IPS DF 19.7 (cell line): ENCODE measurements at regions not wholly inside any gene's neighbourhood (a gene's known extent, or its start where the extent isn't known, plus 50 kb on each side); places are given as distances from the start of the nearest gene placed in this dataset.

Experiments
- DNase-seq: peaks from one replicate; pipeline ENCODE4 v3.0.0-alpha.2; 2013; ENCODE audit warnings: low read depth, low spot score

DNA sequence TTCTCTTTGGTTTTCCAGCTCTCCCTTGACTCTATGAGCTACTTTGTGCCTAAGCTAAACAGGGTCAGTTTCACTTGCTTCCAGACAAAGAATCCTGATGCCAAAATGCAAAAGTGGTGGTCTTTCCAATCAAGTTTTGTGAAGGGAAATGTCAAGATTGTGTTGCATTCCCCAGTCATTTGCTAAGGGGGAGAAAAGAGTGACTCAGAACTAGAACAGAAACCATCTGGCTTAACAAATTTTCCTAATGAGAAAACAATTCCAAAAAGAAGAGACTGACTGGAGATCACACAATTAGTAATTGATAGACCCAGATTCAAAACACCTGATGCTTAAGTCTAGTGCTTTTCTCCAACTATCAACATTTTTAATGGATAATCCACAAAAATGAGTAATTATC, 235.1 kb upstream of the DIO2 start:
- DNase-seq = no peak

DNA sequence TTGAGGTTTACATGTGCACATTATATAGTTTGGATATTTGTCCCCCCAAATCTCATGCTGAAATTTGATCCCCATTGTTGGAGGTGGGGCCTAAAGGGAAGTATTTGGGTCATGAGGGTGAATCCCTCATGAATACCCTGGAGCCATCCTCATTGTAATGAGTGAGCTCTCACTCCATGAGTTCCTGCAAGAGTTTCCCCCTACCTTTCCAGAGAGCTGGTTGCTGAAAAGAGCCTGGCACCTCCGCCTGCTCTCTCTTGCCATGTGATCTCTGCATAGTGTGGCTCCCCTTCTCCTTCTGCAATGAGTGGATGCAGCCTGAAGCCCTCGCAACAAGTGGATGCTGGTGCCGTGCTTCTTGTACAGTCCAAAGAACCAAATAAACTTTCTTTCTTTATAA, 234.3 kb upstream of the DIO2 start:
- DNase-seq = no peak

DNA sequence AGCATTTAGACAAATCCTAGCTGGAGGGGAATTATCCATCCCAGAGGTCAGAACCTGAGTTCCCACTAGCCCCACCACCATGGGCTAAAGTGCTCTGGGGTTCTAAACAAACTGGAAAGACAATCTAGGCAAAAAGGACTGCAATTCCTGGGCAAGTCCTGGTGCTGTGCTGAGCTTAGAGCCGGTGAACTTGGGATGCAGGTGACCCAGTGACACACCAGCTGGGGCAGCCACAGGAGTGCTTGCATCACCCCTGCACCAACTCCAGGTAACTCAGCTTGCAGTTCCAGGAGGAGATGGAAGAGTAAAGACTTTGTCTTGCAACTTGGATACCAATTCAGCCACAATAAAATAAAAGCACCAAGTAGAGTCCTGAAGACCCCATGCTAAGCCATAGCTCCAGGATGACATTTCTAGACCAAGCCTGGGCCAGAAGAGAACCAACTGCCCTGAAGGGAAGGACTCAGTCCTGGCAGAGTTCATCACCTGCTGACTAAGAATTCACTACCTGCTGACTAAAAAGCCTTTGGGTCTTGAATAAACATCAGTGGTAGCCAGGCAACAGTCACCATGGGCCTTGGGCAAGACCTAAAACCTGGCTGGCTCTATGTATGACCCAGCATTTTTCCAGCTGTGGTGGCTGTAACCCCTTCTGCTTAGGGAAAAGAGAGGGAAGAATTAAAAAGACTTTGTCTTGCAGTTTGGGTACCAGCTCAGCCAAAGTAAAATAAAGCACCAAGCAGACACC, 223.4 kb upstream of the DIO2 start:
- DNase-seq = no peak

DNA sequence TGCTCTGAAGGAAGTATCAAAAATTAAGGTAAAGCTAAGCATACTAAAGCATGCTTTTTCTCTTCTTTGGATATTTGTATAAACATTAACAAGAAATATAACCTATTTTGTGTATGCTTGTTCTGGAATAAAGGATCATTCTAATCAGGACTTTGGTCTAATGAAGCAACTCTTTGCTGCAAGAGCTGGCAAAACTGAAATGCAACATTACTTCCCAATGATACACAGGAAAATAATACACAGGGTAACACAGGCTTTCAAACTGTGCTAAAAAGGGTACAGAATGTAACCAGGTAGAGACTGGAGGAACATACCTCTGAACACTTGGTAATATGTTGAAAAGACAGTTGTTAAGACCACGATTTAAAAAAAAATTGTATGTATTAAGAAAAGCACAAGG, 222.5 kb upstream of the DIO2 start:
- no peak for DNase-seq

DNA sequence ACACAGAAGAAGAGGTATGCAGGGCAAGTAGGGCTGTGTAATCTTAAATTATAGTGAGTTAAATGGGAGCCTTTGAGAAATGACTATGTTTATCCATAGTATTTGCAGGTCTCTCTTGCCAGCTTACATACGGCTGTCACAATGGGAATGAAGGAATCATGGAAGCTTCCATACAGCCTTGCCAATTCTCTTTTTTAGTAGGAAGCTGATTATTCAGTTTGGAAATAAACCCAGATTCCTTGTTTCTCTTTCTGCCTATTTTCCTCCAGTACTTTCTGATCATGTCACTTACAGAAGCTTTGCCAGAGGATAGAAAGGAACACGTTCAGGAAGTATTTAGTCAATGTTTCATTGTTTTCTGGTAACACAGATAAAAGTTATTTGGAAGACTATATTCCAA, 217.4 kb upstream of the DIO2 start:
- no peak for DNase-seq

DNA sequence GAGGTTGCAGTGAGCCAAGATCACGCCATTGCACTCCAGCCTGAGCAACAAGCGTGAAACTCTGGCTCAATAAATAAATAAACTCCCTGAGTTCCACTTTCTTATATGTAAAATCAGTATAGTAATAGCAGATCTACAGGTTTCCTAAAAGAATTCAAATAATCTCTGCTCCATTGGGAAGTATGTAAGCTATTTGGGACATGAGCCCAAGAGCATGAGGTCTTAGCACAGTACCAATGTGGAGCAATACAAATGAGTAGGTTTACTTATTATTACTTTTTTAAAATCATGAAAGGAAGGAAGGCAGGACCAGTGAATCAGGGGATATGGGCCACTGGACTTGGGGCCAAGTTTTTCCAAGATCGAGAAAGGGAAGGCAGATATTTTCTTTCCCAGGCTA, 216.9 kb upstream of the DIO2 start:
- DNase-seq = no peak

DNA sequence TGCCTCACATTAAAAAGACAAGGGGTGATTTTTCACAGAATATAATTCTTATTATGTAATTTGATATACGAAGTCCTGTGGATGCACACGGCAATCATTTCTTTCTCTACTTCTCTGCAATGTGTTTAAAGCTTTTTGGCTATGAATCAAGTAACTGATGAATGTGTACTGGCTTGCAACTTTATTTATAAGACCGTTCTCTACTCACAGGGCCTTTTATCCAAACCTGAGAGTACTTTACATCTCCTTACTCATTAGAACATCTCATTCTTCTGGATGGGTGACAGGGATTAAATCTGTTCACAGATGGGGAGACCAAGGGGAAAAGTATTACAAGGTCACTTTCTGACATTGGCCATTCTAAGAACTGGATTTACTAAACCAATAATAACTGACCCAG, 215.8 kb upstream of the DIO2 start:
- no peak for DNase-seq

DNA sequence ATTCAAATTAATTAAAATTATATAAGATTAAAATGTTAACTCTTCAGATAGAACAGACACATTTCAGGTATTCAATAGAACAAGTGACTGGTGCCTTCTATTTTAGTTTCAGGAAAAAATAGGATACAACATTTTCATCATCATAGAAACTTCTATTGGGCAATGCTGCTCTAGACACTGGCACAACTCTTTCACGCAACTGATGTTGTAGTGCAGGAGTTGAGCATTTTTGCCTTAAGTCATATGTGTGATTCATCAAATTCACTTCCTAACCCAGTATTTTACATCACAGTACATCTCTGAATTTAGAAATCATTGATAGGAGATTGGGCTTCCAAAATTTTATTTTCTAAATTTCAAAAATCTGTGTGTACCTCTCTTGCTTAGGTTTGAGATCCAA, 215.4 kb upstream of the DIO2 start:
- no peak for DNase-seq

DNA sequence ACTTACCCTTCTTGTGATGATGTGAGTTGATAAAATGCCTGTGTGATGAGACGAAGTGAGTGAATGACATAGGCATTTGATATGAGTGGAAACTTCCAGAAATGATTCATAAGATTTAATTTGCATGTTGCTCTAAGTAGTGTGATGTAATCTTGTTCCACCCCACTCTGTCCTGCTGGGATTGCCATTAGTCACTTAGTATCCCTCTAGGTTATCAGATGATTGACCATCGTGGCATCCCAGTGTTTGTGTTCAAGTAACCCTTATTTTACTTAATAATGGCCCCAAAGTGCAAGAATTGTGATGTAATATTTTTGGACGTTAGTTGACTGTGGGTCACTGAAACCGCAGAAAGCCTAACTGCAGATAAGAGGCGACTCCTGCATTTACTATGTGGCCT, 214.4 kb upstream of the DIO2 start:
- DNase-seq = no peak

DNA sequence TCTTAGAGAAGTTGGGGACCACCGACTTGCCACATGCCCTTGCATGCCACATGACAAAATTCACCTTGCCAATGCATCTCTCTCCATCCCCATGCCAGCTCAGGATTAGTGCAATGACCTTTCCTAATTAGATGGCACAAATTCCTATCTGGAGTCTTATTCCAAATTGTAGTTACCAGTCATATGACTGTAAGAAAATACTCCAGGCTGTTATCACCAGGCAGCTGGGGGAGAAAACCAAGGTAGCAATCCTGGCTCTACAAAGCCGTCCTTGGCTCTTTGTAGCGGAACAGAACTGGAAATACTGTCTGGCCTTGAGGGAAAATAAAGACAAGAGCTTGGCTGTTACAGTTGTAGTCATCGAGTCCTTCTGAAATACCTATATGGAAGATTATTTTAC, 208.5 kb upstream of the DIO2 start:
- no peak for DNase-seq

DNA sequence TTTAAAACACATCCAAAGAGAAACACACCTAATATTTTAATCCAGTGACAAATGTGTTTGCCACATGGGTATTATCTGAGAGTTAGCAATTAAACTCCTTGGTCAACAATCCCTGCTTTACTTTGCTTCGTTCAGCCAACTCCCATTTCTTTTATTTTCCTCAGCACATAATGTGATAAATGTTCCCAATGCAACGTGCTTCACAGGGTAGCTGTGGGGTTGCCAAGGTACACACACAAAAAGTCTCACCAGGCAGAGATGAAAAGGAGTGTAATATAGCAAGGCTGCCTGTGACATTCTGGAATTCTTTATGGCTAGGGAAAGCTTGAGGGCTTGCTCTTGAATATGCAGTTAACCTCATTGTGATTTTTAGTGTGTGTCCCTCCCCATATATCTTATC, 208.0 kb upstream of the DIO2 start:
- no peak for DNase-seq

DNA sequence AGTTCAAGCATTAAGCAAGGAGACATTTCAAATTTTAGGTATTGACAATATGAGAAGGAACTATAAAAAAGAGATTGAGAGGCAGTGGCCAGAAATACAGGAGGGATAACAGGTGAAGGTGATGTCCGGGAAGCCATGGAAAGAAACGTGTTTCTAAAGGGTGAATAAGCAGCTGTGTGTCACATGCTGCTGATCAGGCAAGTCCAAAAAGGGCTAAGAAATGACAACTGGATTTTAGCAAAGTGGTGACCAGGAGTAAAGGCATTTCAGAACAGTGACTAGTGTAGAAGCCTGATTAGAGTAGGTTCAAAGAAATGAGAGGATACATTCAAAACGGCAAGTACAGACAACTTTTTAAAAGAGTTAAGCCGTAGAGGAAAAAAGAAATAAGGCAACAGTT, 204.3 kb upstream of the DIO2 start:
- no peak for DNase-seq

DNA sequence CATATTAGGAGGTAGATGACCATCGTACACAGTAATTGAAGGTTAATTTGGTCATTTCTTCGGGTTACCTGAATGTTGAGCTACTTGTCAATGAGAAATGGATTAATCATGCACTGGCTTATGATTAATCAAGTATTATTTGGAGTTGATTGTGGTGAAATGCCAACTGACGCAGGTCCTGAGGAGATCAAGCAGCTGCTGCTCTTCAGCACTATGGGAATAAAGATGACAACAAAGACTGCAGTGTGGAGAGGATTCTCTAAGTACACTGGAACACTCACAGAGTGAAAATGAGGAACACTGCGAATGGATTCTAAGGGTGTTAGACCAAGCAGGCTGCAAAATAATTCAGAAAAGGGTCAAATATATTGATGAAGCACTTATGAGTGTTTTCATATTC, 202.8 kb upstream of the DIO2 start:
- DNase-seq = no peak

DNA sequence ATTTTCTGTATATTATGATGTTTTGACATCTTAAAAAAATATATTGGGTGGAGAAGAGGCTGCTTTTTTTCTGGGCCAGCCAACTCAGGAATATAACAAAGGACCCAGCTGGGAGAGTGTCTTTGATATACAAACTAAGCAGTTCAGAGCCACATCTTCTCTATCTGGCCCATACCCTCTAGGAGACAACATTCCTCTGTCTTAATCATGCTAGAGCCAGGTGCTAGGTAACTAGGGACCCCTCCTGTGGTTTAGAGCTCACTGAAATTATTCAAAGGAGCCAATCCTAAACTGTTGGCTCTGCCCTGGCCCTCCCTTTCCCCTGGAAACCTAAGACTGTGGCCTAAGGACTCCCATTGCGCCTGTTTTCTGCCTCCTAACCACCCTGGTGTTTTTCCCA, 193.1 kb upstream of the DIO2 start:
- peak; percentile 52 for DNase-seq

DNA sequence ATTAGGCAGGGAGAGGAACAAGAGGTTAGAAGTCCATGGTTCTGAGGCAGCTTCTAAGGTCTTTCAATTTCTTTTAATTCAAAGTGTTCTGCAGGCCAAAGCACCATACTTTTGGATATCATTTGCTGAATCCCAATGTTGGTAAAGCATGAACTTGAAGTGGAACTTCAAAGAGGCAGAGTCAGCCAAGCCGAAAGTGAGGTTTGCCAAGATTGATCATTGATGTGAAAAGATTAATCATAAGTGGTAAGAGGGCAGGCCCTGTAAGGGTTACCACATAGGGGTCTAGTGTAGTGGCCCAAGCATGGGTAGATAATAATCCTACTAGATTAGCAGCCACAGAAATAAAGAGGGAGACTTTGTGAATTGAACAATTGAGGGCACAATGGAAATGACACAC, 191.7 kb upstream of the DIO2 start:
- no peak for DNase-seq

DNA sequence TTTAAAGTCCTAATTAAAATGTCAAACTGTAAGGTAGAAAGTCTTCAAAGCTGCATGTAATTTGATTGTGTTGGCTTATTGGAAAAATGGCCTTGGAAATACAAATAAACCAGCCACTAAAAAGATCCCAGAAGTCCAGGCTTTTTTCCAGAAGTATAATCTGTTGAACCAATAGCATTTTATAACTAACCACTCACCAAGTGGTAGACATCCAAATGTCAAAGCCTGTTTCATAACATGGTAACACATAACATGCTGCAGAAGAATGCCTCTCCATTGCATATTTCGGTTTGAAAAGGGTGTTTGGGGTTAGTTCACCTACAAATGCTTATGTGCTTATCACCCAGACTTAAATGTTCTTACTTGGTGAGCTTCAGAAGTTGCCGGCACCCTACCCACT, 183.7 kb upstream of the DIO2 start:
- DNase-seq = no peak

DNA sequence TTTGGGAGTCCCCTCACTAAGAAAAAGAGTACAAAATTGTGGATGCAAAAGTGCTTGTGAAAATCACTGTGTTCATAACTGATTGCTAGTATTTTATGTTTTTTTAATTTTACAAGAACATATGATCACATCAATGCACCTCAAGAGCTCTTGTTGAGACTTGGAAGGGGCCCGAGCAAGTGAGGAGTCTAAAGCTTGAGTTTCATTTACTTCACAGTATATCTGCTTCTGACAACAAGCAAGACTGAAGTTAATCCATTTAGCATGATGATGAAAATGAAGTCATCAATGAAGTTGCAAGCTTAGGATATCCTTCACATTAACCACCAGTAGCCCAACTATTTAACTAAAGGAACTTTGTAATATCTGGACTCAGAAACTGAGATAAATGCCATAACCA, 182.5 kb upstream of the DIO2 start:
- no peak for DNase-seq

DNA sequence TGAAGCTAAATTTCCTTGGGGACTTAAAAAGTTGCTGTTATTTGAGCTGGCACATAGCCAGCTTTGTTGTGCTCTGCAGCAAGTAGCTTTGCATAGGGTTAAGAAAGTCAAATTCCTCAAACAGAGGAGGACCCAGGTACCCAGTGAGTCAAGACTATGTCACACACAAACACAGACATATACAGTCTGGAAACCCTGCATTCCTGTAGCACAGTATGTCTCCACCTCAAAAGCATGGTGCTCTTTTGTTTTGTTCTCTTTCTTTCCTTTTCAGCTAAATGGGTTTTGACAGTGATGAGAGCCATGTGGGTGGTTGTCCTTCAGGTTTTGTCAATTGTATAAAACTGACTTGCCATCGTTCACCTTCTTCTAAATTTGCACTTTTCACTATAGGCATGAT, 179.6 kb upstream of the DIO2 start:
- peak; percentile 61 for DNase-seq

DNA sequence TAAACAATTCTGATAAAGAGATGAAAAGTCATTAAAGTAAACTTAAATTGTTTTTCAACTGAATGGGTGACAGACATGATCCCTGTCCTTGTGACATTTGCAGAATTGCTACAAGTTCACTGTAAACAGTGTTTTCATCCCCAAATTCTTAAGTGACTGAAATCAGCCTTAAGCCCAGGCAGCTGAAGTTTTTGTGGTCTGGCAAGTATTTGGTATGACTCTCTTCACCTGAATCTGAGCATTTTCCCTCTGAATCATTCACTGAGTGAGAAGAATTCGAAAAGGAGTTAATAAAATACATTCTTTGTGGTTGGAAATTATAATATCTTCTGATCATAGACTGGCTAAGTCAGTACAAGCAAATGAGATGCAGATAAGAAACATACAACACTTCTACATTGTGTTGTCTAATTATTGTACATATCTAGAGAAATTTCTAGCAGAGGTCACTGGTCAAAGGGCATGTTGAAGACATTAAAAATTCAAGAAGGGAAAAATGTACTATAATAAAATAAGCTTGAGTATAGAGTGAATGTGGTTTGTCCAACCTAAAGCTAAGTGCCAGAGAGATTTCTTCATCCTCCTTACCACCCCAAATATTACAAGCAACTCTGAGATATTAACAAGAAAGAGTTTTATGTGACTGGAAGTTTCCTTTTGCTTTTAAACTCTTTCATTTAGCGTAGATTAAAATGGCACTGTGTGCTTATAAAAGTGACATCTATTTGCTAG, 177.8 kb upstream of the DIO2 start:
- DNase-seq = no peak

DNA sequence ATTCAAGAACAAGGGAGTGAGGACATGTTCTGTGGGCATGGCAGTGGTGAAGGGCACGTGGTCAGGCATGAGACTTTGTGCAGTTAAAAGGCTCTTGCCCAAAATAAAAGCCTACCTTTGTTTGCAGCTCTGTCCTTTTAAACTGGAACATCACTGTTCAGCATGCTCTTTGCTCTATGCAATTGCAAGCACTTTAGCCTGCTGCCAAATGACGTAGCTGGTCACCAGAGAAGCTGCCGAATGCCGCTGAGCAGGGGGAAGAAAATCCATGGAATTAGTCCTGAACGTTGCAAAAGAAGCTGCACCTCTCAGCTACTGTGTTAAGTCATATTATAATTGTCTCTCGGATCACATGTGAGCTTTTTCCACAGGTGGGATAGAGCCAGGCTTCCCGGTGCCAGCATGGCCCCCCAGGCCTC, 176.3 kb upstream of the DIO2 start:
- DNase-seq = no peak

DNA sequence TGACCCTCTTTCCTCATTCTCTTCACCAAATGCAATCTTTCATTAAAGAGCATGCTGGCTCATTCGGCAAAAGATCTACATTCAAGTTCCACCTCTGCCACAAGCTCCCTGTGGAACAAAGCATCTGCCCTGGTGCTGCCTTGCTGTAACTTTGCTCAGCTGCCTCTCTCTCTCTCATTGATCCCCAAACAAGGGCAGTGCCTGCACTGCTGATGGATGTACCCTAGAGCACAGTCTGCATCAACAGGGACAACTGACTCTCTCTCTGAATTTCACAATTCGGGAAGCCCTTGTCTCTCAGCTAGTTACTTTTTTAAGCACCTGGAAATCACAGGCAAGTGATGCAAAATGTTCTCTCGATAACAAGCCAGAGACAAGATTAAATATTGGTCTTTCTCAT, 174.0 kb upstream of the DIO2 start:
- DNase-seq = no peak

DNA sequence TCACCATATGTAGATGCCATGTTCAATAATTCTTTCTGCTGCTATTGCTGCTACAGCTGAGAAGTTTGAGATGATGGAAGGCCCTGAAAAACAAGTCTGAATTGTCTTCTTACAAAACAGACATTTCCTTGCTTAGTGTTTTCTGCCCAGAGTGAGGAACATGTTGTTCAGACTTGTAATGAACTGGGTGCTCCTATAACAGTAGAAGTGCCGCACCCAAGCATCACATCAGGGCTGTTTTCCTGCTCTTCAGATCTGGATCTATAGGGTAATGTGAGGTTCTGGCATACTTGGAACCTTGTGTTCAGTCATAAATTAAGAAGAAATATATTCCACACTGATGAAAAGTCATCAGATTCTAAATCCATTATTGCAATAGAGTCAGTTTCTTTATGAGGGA, 171.9 kb upstream of the DIO2 start:
- DNase-seq = no peak

DNA sequence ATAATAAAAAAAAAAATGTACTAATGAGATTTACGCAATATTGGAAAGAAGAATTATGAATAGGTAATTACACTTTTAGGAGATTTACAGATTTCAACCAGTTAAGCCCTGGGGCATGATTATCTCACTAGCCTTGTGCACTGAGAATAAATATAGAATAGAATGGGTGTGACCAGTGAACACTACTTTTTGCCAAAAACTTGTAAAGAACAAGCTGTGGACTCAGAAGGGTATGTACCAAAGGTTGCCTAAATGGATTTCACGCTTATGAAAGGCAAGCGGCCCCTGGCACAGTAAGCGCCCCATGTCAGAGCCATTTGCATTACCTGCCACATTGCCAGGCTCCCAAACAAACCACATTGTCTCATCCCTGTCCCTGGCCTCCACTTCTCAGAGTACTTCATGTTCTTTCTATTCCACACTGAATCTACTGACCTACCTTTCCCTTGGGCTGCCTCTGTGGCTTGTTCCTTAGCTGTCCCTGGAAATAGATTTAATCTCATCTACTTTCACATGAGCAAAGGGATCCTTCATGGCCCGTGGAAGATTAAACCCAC, 170.6 kb upstream of the DIO2 start:
- DNase-seq = no peak
